HEK293 (cell line): ENCODE measurements at regions not wholly inside any gene's neighbourhood (a gene's known extent, or its start where the extent isn't known, plus 50 kb on each side); places are given as distances from the start of the nearest gene placed in this dataset.

Experiments used
- CTCF ChIA-PET: fragments of 350-600 bp; formaldehyde crosslinking; extraction: SDS; loops from one replicate; lab custom pipeline; 2021; ENCODE audit warnings: antibody characterized with exemption; lab: Yijun Ruan, JAX
- POLR2A ChIA-PET: fragments of 300-600 bp; formaldehyde crosslinking; extraction: SDS; loops from one replicate; lab custom pipeline; 2020; ENCODE audit warnings: antibody characterized with exemption, inconsistent platforms; lab: Yijun Ruan, JAX
- H3K27ac ChIP-seq: fragments of 200-500 bp; sonication (Bioruptor generic); 2 replicates; pipeline ENCODE4 v1.5.1; 2014; ENCODE audit warnings: low read depth, low read length, control low read depth, inconsistent platforms; ENCODE audit errors: extremely low read depth
- H3K36me3 ChIP-seq, 2 experiments: fragments of 200-500 bp in 1 of 2; sonication (Bioruptor generic) in 1 of 2; 1 replicate in 1 of 2; 2 replicates in 1 of 2; pipeline ENCODE4 v1.5.1; 2014 to 2017; ENCODE audit warnings: inconsistent platforms in 2 of 2, low read length in 2 of 2; ENCODE audit not compliant: control insufficient read depth in 2 of 2, insufficient read depth in 1 of 2
- H3K4me1 ChIP-seq: fragments of 200-500 bp; sonication (Bioruptor generic); 2 replicates; pipeline ENCODE4 v1.5.1; 2014; ENCODE audit warnings: mild to moderate bottlenecking, low read length, inconsistent platforms; ENCODE audit not compliant: control insufficient read depth, insufficient read depth
- H3K4me3 ChIP-seq: 2 replicates; pipeline ENCODE4 v1.5.1; 2011; ENCODE audit warnings: low read depth, mild to moderate bottlenecking, control low read depth, low read length, moderate library complexity
- H3K9me3 ChIP-seq: fragments of 200-500 bp; sonication (Bioruptor generic); 2 replicates; pipeline ENCODE4 v1.5.1; 2014; ENCODE audit warnings: low read depth, low read length, inconsistent platforms; ENCODE audit not compliant: control insufficient read depth, insufficient read depth
- BCL11A ChIP-seq: fragments of 450-650 bp; formaldehyde crosslinking; IDR thresholded peaks from 2 replicates; pipeline ENCODE4 v1.5.1; 2016; ENCODE audit warnings: low read depth, missing biosample characterization, missing genetic modification characterization
- GLI4 ChIP-seq: fragments of 450-650 bp; formaldehyde crosslinking; IDR thresholded peaks from 2 replicates; pipeline ENCODE4 v1.5.1; 2016; ENCODE audit warnings: missing biosample characterization, missing genetic modification characterization
- HOXC10 ChIP-seq: sonication (generic); formaldehyde crosslinking; IDR thresholded peaks from 2 replicates; pipeline ENCODE4 v1.8.1; 2023; ENCODE audit warnings: mild to moderate bottlenecking, missing genetic modification reagents
- KLF9 ChIP-seq: fragments of 450-650 bp; formaldehyde crosslinking; IDR thresholded peaks from 2 replicates; pipeline ENCODE4 v1.5.1; 2016; ENCODE audit warnings: missing biosample characterization, missing genetic modification characterization, low read depth
- OSR2 ChIP-seq: fragments of 450-650 bp; formaldehyde crosslinking; IDR thresholded peaks from 2 replicates; pipeline ENCODE4 v1.5.1; 2016; ENCODE audit warnings: missing biosample characterization, missing genetic modification characterization
- PRDM1 ChIP-seq: fragments of 450-650 bp; formaldehyde crosslinking; IDR thresholded peaks from 2 replicates; pipeline ENCODE4; 2016; ENCODE audit warnings: missing biosample characterization, missing genetic modification characterization
- REPIN1 ChIP-seq: fragments of 450-650 bp; formaldehyde crosslinking; IDR thresholded peaks from 2 replicates; pipeline ENCODE4 v1.5.1; 2017; ENCODE audit warnings: missing biosample characterization, missing genetic modification characterization, low read depth
- SP2 ChIP-seq: fragments of 450-650 bp; formaldehyde crosslinking; IDR thresholded peaks from 2 replicates; pipeline ENCODE4 v1.5.1; 2016; ENCODE audit warnings: missing biosample characterization, missing genetic modification characterization
- SP3 ChIP-seq: fragments of 450-650 bp; formaldehyde crosslinking; IDR thresholded peaks from 2 replicates; pipeline ENCODE4 v1.5.1; 2016; ENCODE audit warnings: missing biosample characterization, missing genetic modification characterization
- TCF7L2 ChIP-seq: IDR thresholded peaks from 2 replicates; pipeline ENCODE4 v1.6.1; 2011; ENCODE audit warnings: low read depth, mild to moderate bottlenecking, inconsistent platforms, low read length, moderate library complexity, borderline replicate concordance
- TRIM28 ChIP-seq: IDR thresholded peaks from 2 replicates; pipeline ENCODE4 v1.6.1; 2011; ENCODE audit warnings: low read length, control low read depth, borderline replicate concordance
- ZBTB1 ChIP-seq: fragments of 450-650 bp; formaldehyde crosslinking; IDR thresholded peaks from 2 replicates; pipeline ENCODE4 v1.5.1; 2016; ENCODE audit warnings: missing biosample characterization, missing genetic modification characterization
- ZBTB17 ChIP-seq: fragments of 450-650 bp; formaldehyde crosslinking; IDR thresholded peaks from 2 replicates; pipeline ENCODE4 v1.5.1; 2016; ENCODE audit warnings: missing biosample characterization, missing genetic modification characterization
- ZBTB21 ChIP-seq: fragments of 450-650 bp; formaldehyde crosslinking; IDR thresholded peaks from 2 replicates; pipeline ENCODE4 v1.5.1; 2017; ENCODE audit warnings: missing biosample characterization, missing genetic modification characterization
- ZIC2 ChIP-seq: fragments of 450-650 bp; formaldehyde crosslinking; IDR thresholded peaks from 2 replicates; pipeline ENCODE4 v1.5.1; 2016; ENCODE audit warnings: missing biosample characterization, missing genetic modification characterization
- ZNF146 ChIP-seq: fragments of 450-650 bp; formaldehyde crosslinking; IDR thresholded peaks from 2 replicates; pipeline ENCODE4 v1.5.1; 2016; ENCODE audit warnings: missing biosample characterization, missing genetic modification characterization
- ZNF148 ChIP-seq: fragments of 450-650 bp; formaldehyde crosslinking; IDR thresholded peaks from 2 replicates; pipeline ENCODE4 v1.5.0; 2017; ENCODE audit warnings: missing biosample characterization, missing genetic modification characterization, borderline replicate concordance
- ZNF202 ChIP-seq: fragments of 450-650 bp; formaldehyde crosslinking; IDR thresholded peaks from 2 replicates; pipeline ENCODE4 v1.5.1; 2016; ENCODE audit warnings: missing biosample characterization, missing genetic modification characterization, borderline replicate concordance
- ZNF341 ChIP-seq: fragments of 450-650 bp; formaldehyde crosslinking; IDR thresholded peaks from 2 replicates; pipeline ENCODE4; 2016; ENCODE audit warnings: low read depth, missing biosample characterization, missing genetic modification characterization
- ZNF423 ChIP-seq: fragments of 450-650 bp; formaldehyde crosslinking; IDR thresholded peaks from 2 replicates; pipeline ENCODE4 v1.5.1; 2016; ENCODE audit warnings: missing biosample characterization, missing genetic modification characterization
- ZNF48 ChIP-seq: fragments of 450-650 bp; formaldehyde crosslinking; IDR thresholded peaks from 2 replicates; pipeline ENCODE4 v1.5.1; 2016; ENCODE audit warnings: missing biosample characterization, missing genetic modification characterization
- ZNF555 ChIP-seq: fragments of 450-650 bp; formaldehyde crosslinking; conservative IDR thresholded peaks from 2 replicates; pipeline ENCODE4 v1.5.1; 2017; ENCODE audit warnings: missing biosample characterization, mild to moderate bottlenecking, missing genetic modification characterization, inconsistent platforms
- ZNF561 ChIP-seq: fragments of 450-650 bp; IDR thresholded peaks from 2 replicates; pipeline ENCODE4 v1.5.1; 2018; ENCODE audit warnings: missing biosample characterization, missing genetic modification characterization, borderline replicate concordance
- ZNF585B ChIP-seq: fragments of 450-650 bp; formaldehyde crosslinking; IDR thresholded peaks from 2 replicates; pipeline ENCODE4 v1.5.1; 2016; ENCODE audit warnings: missing biosample characterization, missing genetic modification characterization
- ZNF704 ChIP-seq: fragments of 450-650 bp; formaldehyde crosslinking; IDR thresholded peaks from 2 replicates; pipeline ENCODE4 v1.5.1; 2016; ENCODE audit warnings: missing biosample characterization, missing genetic modification characterization
- ZNF747 ChIP-seq: fragments of 450-650 bp; formaldehyde crosslinking; IDR thresholded peaks from 2 replicates; pipeline ENCODE4 v1.5.1; 2016; ENCODE audit warnings: missing biosample characterization, missing genetic modification characterization
- ZNF843 ChIP-seq: fragments of 450-650 bp; formaldehyde crosslinking; IDR thresholded peaks from 2 replicates; pipeline ENCODE4 v1.5.1; 2016; ENCODE audit warnings: missing biosample characterization, missing genetic modification characterization
- TF ChIP-seq, protein P1 (sequence below): IDR thresholded peaks from 2 replicates; pipeline ENCODE4 v1.6.1; 2011; ENCODE audit warnings: mild to moderate bottlenecking, low read depth, low read length, borderline replicate concordance
- TF ChIP-seq, protein P2 (sequence below): fragments of 450-650 bp; formaldehyde crosslinking; IDR thresholded peaks from 2 replicates; pipeline ENCODE4 v1.5.1; 2016; ENCODE audit warnings: missing biosample characterization, missing genetic modification characterization, low read depth

GRCh38 chr6:115706324-115706723, 354.4 kb downstream of the FRK start:
- Histone ChIP-seq H3K4me3 (no peak overlapping the region), H3K27ac (no peak overlapping the region), H3K9me3 (no peaks in the 10 kb centered on the region), H3K36me3 (no peaks in the 10 kb centered on the region), H3K4me1 (no peaks in the 10 kb centered on the region)
- POLR2A ChIA-PET, result no interaction called here
- TF ChIP-seq ZNF704 (tag by site-specific recombination) (no peak), ZNF747 (no peak), ZNF146 (tag by site-specific recombination) (no peak), ZNF585B (tag by site-specific recombination) (no peak), GLI4 (tag by site-specific recombination) (no peak), ZNF202 (tag by site-specific recombination) (no peak), REPIN1 (tag by site-specific recombination) (no peak), ZIC2 (tag by site-specific recombination) (no peak), SP3 (tag by site-specific recombination) (no peak), BCL11A (no peak), ZNF843 (tag by site-specific recombination) (no peak), SP2 (no peak), ZNF561 (tag by site-specific recombination) (no peak), ZBTB1 (tag by site-specific recombination) (no peak), TCF7L2 (no peak), OSR2 (no peak)
- TF ChIP-seq, protein P1, sequence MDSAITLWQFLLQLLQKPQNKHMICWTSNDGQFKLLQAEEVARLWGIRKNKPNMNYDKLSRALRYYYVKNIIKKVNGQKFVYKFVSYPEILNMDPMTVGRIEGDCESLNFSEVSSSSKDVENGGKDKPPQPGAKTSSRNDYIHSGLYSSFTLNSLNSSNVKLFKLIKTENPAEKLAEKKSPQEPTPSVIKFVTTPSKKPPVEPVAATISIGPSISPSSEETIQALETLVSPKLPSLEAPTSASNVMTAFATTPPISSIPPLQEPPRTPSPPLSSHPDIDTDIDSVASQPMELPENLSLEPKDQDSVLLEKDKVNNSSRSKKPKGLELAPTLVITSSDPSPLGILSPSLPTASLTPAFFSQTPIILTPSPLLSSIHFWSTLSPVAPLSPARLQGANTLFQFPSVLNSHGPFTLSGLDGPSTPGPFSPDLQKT, result no peak
- CTCF ChIA-PET, result no interaction called here

- no peak overlapping the region for H3K27ac ChIP-seq
- no peaks in the 10 kb centered on the region for H3K36me3 ChIP-seq
- ChIA-PET POLR2A (no interaction called here), CTCF (no interaction called here)
- H3K4me1 ChIP-seq, result no peaks in the 10 kb centered on the region
- H3K9me3 ChIP-seq, result no peaks in the 10 kb centered on the region
- H3K4me3 ChIP-seq, result no peak overlapping the region
- TF ChIP-seq, protein P1, result no peak
- TF ChIP-seq ZNF341 (tag by site-specific recombination) (no peak), ZNF148 (tag by site-specific recombination) (no peak), PRDM1 (tag by site-specific recombination) (no peak), ZNF561 (tag by site-specific recombination) (no peak), KLF9 (tag by site-specific recombination) (no peak), TRIM28 (no peak), ZNF48 (no peak), HOXC10 (CRISPR knock-in tag) (no peak), ZBTB21 (tag by site-specific recombination) (no peak), ZNF555 (no peak), ZNF423 (tag by site-specific recombination) (no peak), ZBTB17 (tag by site-specific recombination) (no peak)
- TF ChIP-seq, protein P2, sequence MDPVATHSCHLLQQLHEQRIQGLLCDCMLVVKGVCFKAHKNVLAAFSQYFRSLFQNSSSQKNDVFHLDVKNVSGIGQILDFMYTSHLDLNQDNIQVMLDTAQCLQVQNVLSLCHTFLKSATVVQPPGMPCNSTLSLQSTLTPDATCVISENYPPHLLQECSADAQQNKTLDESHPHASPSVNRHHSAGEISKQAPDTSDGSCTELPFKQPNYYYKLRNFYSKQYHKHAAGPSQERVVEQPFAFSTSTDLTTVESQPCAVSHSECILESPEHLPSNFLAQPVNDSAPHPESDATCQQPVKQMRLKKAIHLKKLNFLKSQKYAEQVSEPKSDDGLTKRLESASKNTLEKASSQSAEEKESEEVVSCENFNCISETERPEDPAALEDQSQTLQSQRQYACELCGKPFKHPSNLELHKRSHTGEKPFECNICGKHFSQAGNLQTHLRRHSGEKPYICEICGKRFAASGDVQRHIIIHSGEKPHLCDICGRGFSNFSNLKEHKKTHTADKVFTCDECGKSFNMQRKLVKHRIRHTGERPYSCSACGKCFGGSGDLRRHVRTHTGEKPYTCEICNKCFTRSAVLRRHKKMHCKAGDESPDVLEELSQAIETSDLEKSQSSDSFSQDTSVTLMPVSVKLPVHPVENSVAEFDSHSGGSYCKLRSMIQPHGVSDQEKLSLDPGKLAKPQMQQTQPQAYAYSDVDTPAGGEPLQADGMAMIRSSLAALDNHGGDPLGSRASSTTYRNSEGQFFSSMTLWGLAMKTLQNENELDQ (tag by site-specific recombination), result no peak
Observed at GRCh38 chr6:115704028-115704427, 356.7 kb downstream of the FRK start.
